ENCODE measurements at regions not wholly inside any gene's neighbourhood (a gene's known extent, or its start where the extent isn't known, plus 50 kb on each side); places are given as distances from the start of the nearest gene placed in this dataset.
"Not testable (repeated sequence)": the region's sequence is repeated elsewhere in the genome, so short reads cannot be mapped to it uniquely, and the experiment has no call there.

- DNase-seq, result no peak
These were observed 73.3 kb downstream of the RGS12 start for GRCh38 chr4:3365871-3366842.

- no peak for DNase-seq
These were observed 74.3 kb downstream of the RGS12 start for GRCh38 chr4:3366893-3367775.

- no peak for DNase-seq
These were observed 73.9 kb upstream of the HGFAC start for GRCh38 chr4:3367866-3368265.

GRCh38 chr4:3368334-3368733, 73.4 kb upstream of the HGFAC start:
- DNase-seq, result no peak

GRCh38 chr4:3368841-3369760, 72.7 kb upstream of the HGFAC start:
- peak; percentile 8 for DNase-seq

- DNase-seq, result peak; percentile 95
These were observed 71.7 kb upstream of the HGFAC start for GRCh38 chr4:3369781-3370674.

- no peak for DNase-seq
These were observed 70.5 kb upstream of the HGFAC start for GRCh38 chr4:3371033-3372001.

GRCh38 chr4:3372264-3372932, 69.4 kb upstream of the HGFAC start:
- no peak for DNase-seq

- no peak for DNase-seq
These were observed 68.8 kb upstream of the HGFAC start for GRCh38 chr4:3372933-3373465.

- no peak for DNase-seq
These were observed 68.3 kb upstream of the HGFAC start for GRCh38 chr4:3373468-3373867.

GRCh38 chr4:3374011-3374645, 67.6 kb upstream of the HGFAC start:
- DNase-seq, result no peak

- no peak for DNase-seq
These were observed 67.1 kb upstream of the HGFAC start for GRCh38 chr4:3374667-3375066.

GRCh38 chr4:3375688-3376087, 66.1 kb upstream of the HGFAC start:
- DNase-seq, result peak; percentile 96

GRCh38 chr4:3376266-3376665, 65.5 kb upstream of the HGFAC start:
- no peak for DNase-seq

GRCh38 chr4:3377557-3377956, 64.2 kb upstream of the HGFAC start:
- no peak for DNase-seq

- DNase-seq, result not testable (repeated sequence)
These were observed 61.4 kb upstream of the HGFAC start for GRCh38 chr4:3380336-3380735.

GRCh38 chr4:3381208-3381607, 60.6 kb upstream of the HGFAC start:
- not testable (repeated sequence) for DNase-seq

- no peak for DNase-seq
These were observed 59.5 kb upstream of the HGFAC start for GRCh38 chr4:3382251-3382650.

- DNase-seq, result no peak
These were observed 57.4 kb upstream of the HGFAC start for GRCh38 chr4:3384391-3384770.
